ENCODE measurements at regions not wholly inside any gene's neighbourhood (a gene's known extent, or its start where the extent isn't known, plus 50 kb on each side); places are given as distances from the start of the nearest gene placed in this dataset.

- TF ChIP-seq, protein P1, sequence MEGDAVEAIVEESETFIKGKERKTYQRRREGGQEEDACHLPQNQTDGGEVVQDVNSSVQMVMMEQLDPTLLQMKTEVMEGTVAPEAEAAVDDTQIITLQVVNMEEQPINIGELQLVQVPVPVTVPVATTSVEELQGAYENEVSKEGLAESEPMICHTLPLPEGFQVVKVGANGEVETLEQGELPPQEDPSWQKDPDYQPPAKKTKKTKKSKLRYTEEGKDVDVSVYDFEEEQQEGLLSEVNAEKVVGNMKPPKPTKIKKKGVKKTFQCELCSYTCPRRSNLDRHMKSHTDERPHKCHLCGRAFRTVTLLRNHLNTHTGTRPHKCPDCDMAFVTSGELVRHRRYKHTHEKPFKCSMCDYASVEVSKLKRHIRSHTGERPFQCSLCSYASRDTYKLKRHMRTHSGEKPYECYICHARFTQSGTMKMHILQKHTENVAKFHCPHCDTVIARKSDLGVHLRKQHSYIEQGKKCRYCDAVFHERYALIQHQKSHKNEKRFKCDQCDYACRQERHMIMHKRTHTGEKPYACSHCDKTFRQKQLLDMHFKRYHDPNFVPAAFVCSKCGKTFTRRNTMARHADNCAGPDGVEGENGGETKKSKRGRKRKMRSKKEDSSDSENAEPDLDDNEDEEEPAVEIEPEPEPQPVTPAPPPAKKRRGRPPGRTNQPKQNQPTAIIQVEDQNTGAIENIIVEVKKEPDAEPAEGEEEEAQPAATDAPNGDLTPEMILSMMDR (IDR thresholded peaks at IDR 0.05): no peak
- TF ChIP-seq POLR2AphosphoS5 (IDR thresholded peaks at IDR 0.05; ENCODE audit: insufficient read depth in 1 of 2, low read depth in 1 of 2) (no peak), POLR2A (IDR thresholded peaks at IDR 0.05) (no peak)
Observed at GRCh38 chr2:19793132-19793750, 108.5 kb downstream of the TTC32 start.

Measured in vagina (tissue), 2 donors.